K562 (cell line): ENCODE measurements at regions not wholly inside any gene's neighbourhood (a gene's known extent, or its start where the extent isn't known, plus 50 kb on each side); places are given as distances from the start of the nearest gene placed in this dataset.
A peak's percentile ranks its signal among the peaks of the same experiment; 100 is the strongest.
"Not testable (repeated sequence)": the region's sequence is repeated elsewhere in the genome, so short reads cannot be mapped to it uniquely, and the experiment has no call there.

Source experiments
- ATAC-seq: fragments of 200-7000 bp; cut with Tn5 transposase; 3 replicates; pipeline ENCODE4 v1.9.1; 2020; ENCODE audit warnings: moderate library complexity
- BruUV-seq: library from RNA; stranded (reverse); fragments of 400-500 nt; replicated peaks from 2 replicates; lab custom pipeline; 2021; lab: Mats Ljungman, UMichigan
- CTCF ChIA-PET: fragments of 300-600 bp; formaldehyde crosslinking; extraction: SDS; loops from one replicate; lab custom pipeline; 2021; ENCODE audit warnings: low intra/inter-chr PET ratio; lab: Yijun Ruan, JAX
- POLR2A ChIA-PET: fragments of 300-600, 350-650 bp; sonication (Branson Sonifier 250); formaldehyde crosslinking; extraction: SDS; loops from one replicate; lab custom pipeline; 2021; ENCODE audit warnings: antibody characterized with exemption, inconsistent platforms; lab: Yijun Ruan, JAX
- DNase-seq, 4 experiments: peaks; one replicate each; pipeline versions ENCODE4 v3.0.0 to v3.0.0-alpha.2; 2011 to 2018; ENCODE audit warnings: low spot score in 3 of 4, mixed read lengths in 3 of 4; ENCODE audit errors: extremely low read depth in 1 of 4
- FAIRE-seq: peaks from 2 replicates; lab custom pipeline; 2011; peaks lifted over from hg19 to GRCh38; lab: Jason Lieb, UNC
- H2AFZ ChIP-seq: 2 replicates; pipeline ENCODE4 v1.6.0; 2011; ENCODE audit warnings: low read depth, low read length, control low read depth, inconsistent platforms
- H3K27ac ChIP-seq: fragments of 200-600 bp; 3 replicates; pipeline ENCODE4 v1.8.0; 2011; ENCODE audit warnings: low read depth, mild to moderate bottlenecking, control low read depth, inconsistent platforms, low read length, moderate library complexity, mixed read lengths; ENCODE audit errors: extremely low read depth
- H3K27me3 ChIP-seq, 2 experiments: fragments of 300-600 bp in 1 of 2; 2 replicates in 1 of 2; 3 replicates in 1 of 2; pipeline versions ENCODE4 v1.6.0 to v1.8.0; 2011; ENCODE audit warnings: inconsistent platforms in 2 of 2, low read length in 2 of 2, mild to moderate bottlenecking in 1 of 2, mixed read lengths in 1 of 2, moderate library complexity in 1 of 2; ENCODE audit not compliant: control insufficient read depth in 2 of 2, insufficient read depth in 2 of 2
- H3K36me3 ChIP-seq: fragments of 300-600 bp; 3 replicates; pipeline ENCODE4 v1.8.0; 2011; ENCODE audit warnings: mild to moderate bottlenecking, low read length, inconsistent platforms; ENCODE audit not compliant: control insufficient read depth, insufficient read depth
- H3K4me1 ChIP-seq, 2 experiments: fragments of 200-600 bp in 1 of 2; replicated peaks in 1 of 2; 2 replicates in 1 of 2; 3 replicates in 1 of 2; pipeline versions ENCODE4 v1.5.1 to v1.8.0; 2011; ENCODE audit warnings: inconsistent platforms in 2 of 2, low read length in 2 of 2, mild to moderate bottlenecking in 1 of 2, mixed read lengths in 1 of 2, moderate library complexity in 1 of 2; ENCODE audit not compliant: control insufficient read depth in 2 of 2, insufficient read depth in 2 of 2
- H3K4me2 ChIP-seq: 2 replicates; pipeline ENCODE4 v1.6.1; 2011; ENCODE audit warnings: low read length, control low read depth, inconsistent platforms, mixed read lengths; ENCODE audit not compliant: insufficient read depth
- H3K4me3 ChIP-seq: fragments of 200-600 bp; sonication (generic), shearing (Covaris generic); 2 replicates; pipeline ENCODE4 v1.5.1; 2016; ENCODE audit warnings: control low read depth, inconsistent platforms
- H3K79me2 ChIP-seq: fragments of 200-600 bp; 3 replicates; pipeline ENCODE4 v1.8.0; 2011; ENCODE audit warnings: low read length, inconsistent platforms; ENCODE audit not compliant: control insufficient read depth, insufficient read depth
- H3K9ac ChIP-seq, 2 experiments: 2 replicates each; pipeline versions ENCODE4 v1.6.0 to v1.6.1; 2011; ENCODE audit warnings: low read depth in 2 of 2, low read length in 2 of 2, control low read depth in 1 of 2, inconsistent platforms in 1 of 2, mild to moderate bottlenecking in 1 of 2, mixed read lengths in 1 of 2; ENCODE audit not compliant: insufficient read depth in 1 of 2
- H3K9me1 ChIP-seq: one replicate; pipeline ENCODE4 v1.6.0; 2011; ENCODE audit warnings: inconsistent platforms, mild to moderate bottlenecking, low read length, moderate library complexity; ENCODE audit not compliant: control insufficient read depth, insufficient read depth
- H3K9me3 ChIP-seq: replicated peaks from 2 replicates; pipeline ENCODE4 v1.5.1; 2011; ENCODE audit warnings: low read depth, low read length, inconsistent platforms; ENCODE audit not compliant: control insufficient read depth, insufficient read depth
- H4K20me1 ChIP-seq: replicated peaks from 2 replicates; pipeline ENCODE4 v1.6.1; 2011; ENCODE audit warnings: low read length, inconsistent platforms, mixed read lengths; ENCODE audit not compliant: control insufficient read depth, insufficient read depth
- CEBPB ChIP-seq: fragments of 450-650 bp; IDR thresholded peaks from 2 replicates; pipeline ENCODE4 v1.6.1; 2016; ENCODE audit warnings: missing genetic modification characterization, missing compliant biosample characterization
- CEBPG ChIP-seq, 3 experiments: fragments of 200-800 bp in 1 of 3; sonication (Bioruptor generic) in 1 of 3; sonication (generic) in 1 of 3; formaldehyde crosslinking in 1 of 3; IDR thresholded peaks in 2 of 3; conservative IDR thresholded peaks in 1 of 3; 2 replicates each; pipeline versions ENCODE4 v1.6.1 to v1.8.0; 2016 to 2022; ENCODE audit warnings: missing compliant biosample characterization in 2 of 3, missing genetic modification characterization in 2 of 3, mild to moderate bottlenecking in 1 of 3, missing genetic modification reagents in 1 of 3
- CHAMP1 ChIP-seq: fragments of 450-650 bp; IDR thresholded peaks from 2 replicates; pipeline ENCODE4 v1.6.1; 2016; ENCODE audit warnings: mild to moderate bottlenecking
- GTF2A2 ChIP-seq: IDR thresholded peaks from 2 replicates; pipeline ENCODE4 v1.6.1; 2016; ENCODE audit warnings: mild to moderate bottlenecking, missing genetic modification characterization, missing compliant biosample characterization
- HMGN3 ChIP-seq: IDR thresholded peaks from 2 replicates; pipeline ENCODE4 v1.6.1; 2011; ENCODE audit warnings: borderline replicate concordance, low read depth, mild to moderate bottlenecking, mixed read lengths, low read length; ENCODE audit not compliant: insufficient read length; ENCODE audit errors: extremely low read depth
- RFX1 ChIP-seq: fragments of 450-650 bp; IDR thresholded peaks from 2 replicates; pipeline ENCODE4 v1.6.1; 2016; ENCODE audit warnings: mild to moderate bottlenecking, moderate library complexity
- RNF219 ChIP-seq: fragments of 250-450 bp; sonication (Bioruptor Pico); IDR thresholded peaks from 2 replicates; pipeline ENCODE4 v1.5.0; 2022; ENCODE audit warnings: mild to moderate bottlenecking
- ZNF696 ChIP-seq: fragments of 250-450 bp; sonication (Bioruptor Pico); conservative IDR thresholded peaks from 2 replicates; pipeline ENCODE4 v1.4.0; 2020; ENCODE audit warnings: mild to moderate bottlenecking, moderate library complexity
- WGBS: fragments of 100-300 bp; shearing (Covaris generic); methylation state at CpG from one replicate; pipeline ENCODE4 v1.1.6; 2016; ENCODE audit warnings: low coverage, mixed read lengths; ENCODE audit not compliant: insufficient coverage; ENCODE audit errors: missing lambda C conversion rate; 5-methylcytosine and 5-hydroxymethylcytosine counted together
- in situ Hi-C: fragments of 300-500 bp; cut with MboI; formaldehyde crosslinking; loops from 4 replicates; pipeline ENCODE4 v1.15.0; 2018; ENCODE audit warnings: inconsistent platforms, mixed read lengths
- intact Hi-C: fragments of 100-400 bp; cut with micrococcal nuclease; formaldehyde crosslinking; loops from 2 replicates; pipeline ENCODE4 v1.14.2; 2022
- TF ChIP-seq, protein P1 (sequence below): fragments of 250-450 bp; sonication (Bioruptor Pico); IDR thresholded peaks from 2 replicates; pipeline ENCODE4 v1.8.0; 2022; ENCODE audit warnings: moderate library complexity, mild to moderate bottlenecking, inconsistent platforms

DNA sequence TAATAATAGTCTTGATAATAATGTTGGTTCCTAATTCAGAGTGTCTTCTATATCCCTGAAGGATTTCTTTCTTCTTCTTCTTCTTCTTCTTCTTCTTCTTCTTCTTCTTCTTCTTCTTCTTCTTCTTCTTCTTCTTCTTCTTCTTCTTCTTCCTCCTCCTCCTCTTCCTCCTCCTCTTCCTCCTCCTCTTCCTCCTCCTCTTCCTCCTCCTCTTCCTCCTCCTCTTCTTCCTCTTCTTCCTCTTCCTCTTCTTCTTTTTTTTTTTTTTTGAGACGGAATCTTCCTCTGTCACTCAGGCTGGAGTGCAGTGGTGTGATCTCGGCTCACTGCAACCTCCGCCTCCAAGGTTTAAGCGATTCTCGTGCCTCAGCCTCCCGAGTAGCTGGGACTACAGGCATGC lies 242.8 kb upstream of the CPHXL start:
- H3K4me1 ChIP-seq, ATAC-seq, H3K27ac ChIP-seq, H3K9me3 ChIP-seq, H3K79me2 ChIP-seq, H3K9me1 ChIP-seq, H3K4me3 ChIP-seq, CTCF ChIA-PET, DNase-seq, H2AFZ ChIP-seq, H4K20me1 ChIP-seq, BruUV-seq, H3K27me3 ChIP-seq, H3K9ac ChIP-seq, H3K4me2 ChIP-seq, in situ Hi-C loops, FAIRE-seq, H3K36me3 ChIP-seq, intact Hi-C loops: not testable (repeated sequence)
- POLR2A ChIA-PET = interaction anchor here (2.0 kb wide), 1 partner anchor 19 kb away, joined by 4 read pairs; no protein-coding TSS in a partner anchor
- 0% methylated on average over 2 of the region's 6 CpGs for WGBS

DNA sequence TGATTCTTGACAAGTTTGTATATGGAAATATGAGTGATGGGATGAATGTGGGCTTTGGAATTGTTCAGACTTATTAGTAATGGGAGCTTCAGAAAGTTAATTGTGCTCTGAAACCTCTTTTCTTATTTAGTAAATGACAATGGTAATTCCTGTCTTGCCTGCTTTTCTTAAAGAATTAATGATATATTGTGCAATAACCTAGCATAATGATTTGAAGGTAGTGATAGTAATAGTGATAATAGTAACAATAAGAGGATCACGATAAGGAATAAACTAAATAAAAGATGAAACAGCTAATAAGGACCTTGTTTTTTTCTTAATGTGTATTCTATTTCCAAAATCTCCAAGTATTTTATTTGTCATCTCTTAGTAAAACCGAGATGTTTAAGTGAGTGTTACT lies 245.0 kb upstream of the CPHXL start:
- ChIA-PET POLR2A (interaction anchor here (2.0 kb wide), 1 partner anchor 17 kb away, joined by 4 read pairs; no protein-coding TSS in a partner anchor), CTCF (no interaction called here)
- no peak overlapping the region for H2AFZ ChIP-seq
- no TSS peak for BruUV-seq
- no peaks in the 10 kb centered on the region for H3K36me3 ChIP-seq
- no peaks in the 10 kb centered on the region for H3K27me3 ChIP-seq
- DNase-seq (no peak), FAIRE-seq (no peak), ATAC-seq (no peak)
- H3K9ac ChIP-seq = no peak overlapping the region
- WGBS = 0% methylated on average over 2 of the region's 2 CpGs
- H3K4me3 ChIP-seq = no peak overlapping the region
- no peak for TF ChIP-seq HMGN3
- TF ChIP-seq RFX1 = no peak
- TF ChIP-seq CEBPG (CRISPR knock-in tag; IDR thresholded peaks at IDR 0.05) = no peak
- TF ChIP-seq CEBPG (tag; conservative IDR thresholded peaks at IDR 0.05 in 1 of 2, IDR thresholded peaks at IDR 0.05 in 1 of 2) = peak in 1 of 2 experiments; percentile 78; a peak in 2 of 4 replicates
- no peak for TF ChIP-seq CHAMP1
- no peak for TF ChIP-seq RNF219 (CRISPR knock-in tag)
- 0 out of 2 replicates have a peak, but pooled peaks have one; percentile 40 for TF ChIP-seq CEBPB (tag)
- TF ChIP-seq, protein P1, sequence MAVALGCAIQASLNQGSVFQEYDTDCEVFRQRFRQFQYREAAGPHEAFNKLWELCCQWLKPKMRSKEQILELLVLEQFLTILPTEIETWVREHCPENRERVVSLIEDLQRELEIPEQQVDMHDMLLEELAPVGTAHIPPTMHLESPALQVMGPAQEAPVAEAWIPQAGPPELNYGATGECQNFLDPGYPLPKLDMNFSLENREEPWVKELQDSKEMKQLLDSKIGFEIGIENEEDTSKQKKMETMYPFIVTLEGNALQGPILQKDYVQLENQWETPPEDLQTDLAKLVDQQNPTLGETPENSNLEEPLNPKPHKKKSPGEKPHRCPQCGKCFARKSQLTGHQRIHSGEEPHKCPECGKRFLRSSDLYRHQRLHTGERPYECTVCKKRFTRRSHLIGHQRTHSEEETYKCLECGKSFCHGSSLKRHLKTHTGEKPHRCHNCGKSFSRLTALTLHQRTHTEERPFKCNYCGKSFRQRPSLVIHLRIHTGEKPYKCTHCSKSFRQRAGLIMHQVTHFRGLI (CRISPR knock-in tag) = no peak
- TF ChIP-seq ZNF696 (CRISPR knock-in tag) = no peak
- TF ChIP-seq GTF2A2 (tag) = no peak
- no peaks in the 10 kb centered on the region for H3K79me2 ChIP-seq
- no peaks in the 10 kb centered on the region for H3K9me3 ChIP-seq
- H4K20me1 ChIP-seq = no peaks in the 10 kb centered on the region
- H3K4me1 ChIP-seq = no peaks in the 10 kb centered on the region
- in situ Hi-C loops = no loop called here
- H3K4me2 ChIP-seq = no peak overlapping the region
- no peak overlapping the region for H3K27ac ChIP-seq
- no peaks in the 10 kb centered on the region for H3K9me1 ChIP-seq
- intact Hi-C loops = no loop called here
